ENCODE measurements at regions not wholly inside any gene's neighbourhood (a gene's known extent, or its start where the extent isn't known, plus 50 kb on each side); places are given as distances from the start of the nearest gene placed in this dataset.

- peak in 1 of 2 donors; percentile 34 for ATAC-seq (ENCODE audit: low FRiP score in 2 of 2)
- peak overlapping the region in 2 of 4 donors; percentile 30 to 49 for H3K27ac ChIP-seq
- no peak for TF ChIP-seq CTCF (IDR thresholded peaks at IDR 0.05)
- TF ChIP-seq EP300 (IDR thresholded peaks at IDR 0.05), result no peak
- no peak for TF ChIP-seq POLR2A (IDR thresholded peaks at IDR 0.05)
- TF ChIP-seq POLR2AphosphoS5 (IDR thresholded peaks at IDR 0.05), result no peak
- no peaks in the 10 kb centered on the region for H3K36me3 ChIP-seq
- H3K27me3 ChIP-seq, result no peaks in the 10 kb centered on the region
- peaks cover 0 to 3% (median 0%) of the 10 kb centered on the region in 4 donors for H3K4me1 ChIP-seq
- H3K9me3 ChIP-seq, result no peaks in the 10 kb centered on the region
- DNase-seq, result no peak
- H3K4me3 ChIP-seq, result no peak overlapping the region
- 84 to 97% methylated on average over 5 to 9 of the region's 9 CpGs for WGBS, 2 donors
Observed at GRCh38 chr6:14857001-14857400, 388.9 kb upstream of the JARID2 start.

GRCh38 chr6:14857501-14857900 lies 388.4 kb upstream of the JARID2 start:
- TF ChIP-seq CTCF (IDR thresholded peaks at IDR 0.05) (no peak), POLR2A (IDR thresholded peaks at IDR 0.05) (no peak), EP300 (IDR thresholded peaks at IDR 0.05) (no peak), POLR2AphosphoS5 (IDR thresholded peaks at IDR 0.05) (no peak)
- WGBS, 2 donors, result 49 to 61% methylated on average over 15 to 16 of the region's 16 CpGs

GRCh38 chr6:14858808-14859207 lies 387.1 kb upstream of the JARID2 start:
- Histone ChIP-seq H3K27me3 (no peaks in the 10 kb centered on the region), H3K36me3 (no peaks in the 10 kb centered on the region), H3K27ac (no peak overlapping the region), H3K4me3 (no peak overlapping the region), H3K4me1 (peaks cover 0 to 3% (median 0%) of the 10 kb centered on the region in 4 donors), H3K9me3 (no peaks in the 10 kb centered on the region)
- TF ChIP-seq POLR2A (IDR thresholded peaks at IDR 0.05), result no peak
- TF ChIP-seq EP300 (IDR thresholded peaks at IDR 0.05), result no peak
- TF ChIP-seq CTCF (IDR thresholded peaks at IDR 0.05), result no peak
- DNase-seq (no peak), ATAC-seq (ENCODE audit: low FRiP score in 2 of 2) (no peak)
- 80 to 87% methylated on average over 4 of the region's 4 CpGs for WGBS, 2 donors

More at GRCh38 chr6:14857501-14857900, 388.4 kb upstream of the JARID2 start:
- peak; percentile 55 for DNase-seq
- Histone ChIP-seq H3K36me3 (no peaks in the 10 kb centered on the region), H3K9me3 (no peaks in the 10 kb centered on the region), H3K27ac (peak overlapping the region in 2 of 4 donors; percentile 30 to 49), H3K4me3 (peak overlapping the region in 2 of 4 donors; percentile 3 to 13), H3K4me1 (peaks cover 0 to 3% (median 0%) of the 10 kb centered on the region in 4 donors), H3K27me3 (no peaks in the 10 kb centered on the region)
- peak; percentile 60 to 66 for ATAC-seq (ENCODE audit: low FRiP score in 2 of 2)

- no peak for TF ChIP-seq POLR2A (IDR thresholded peaks at IDR 0.05)
- TF ChIP-seq EP300 (IDR thresholded peaks at IDR 0.05), result no peak
- TF ChIP-seq POLR2AphosphoS5 (IDR thresholded peaks at IDR 0.05), result no peak
- TF ChIP-seq CTCF (IDR thresholded peaks at IDR 0.05), result no peak
- H3K36me3 ChIP-seq, result no peaks in the 10 kb centered on the region
- peaks cover 0 to 10% (median 4%) of the 10 kb centered on the region in 4 donors for H3K4me1 ChIP-seq
- H3K4me3 ChIP-seq, result no peak overlapping the region
- H3K27ac ChIP-seq, result no peak overlapping the region
- no peak for DNase-seq
- no peak for ATAC-seq (ENCODE audit: low FRiP score in 2 of 2)
- H3K27me3 ChIP-seq, result no peaks in the 10 kb centered on the region
- WGBS, 2 donors, result 81 to 86% methylated on average over 2 of the region's 2 CpGs
- H3K9me3 ChIP-seq, result no peaks in the 10 kb centered on the region
Observed at GRCh38 chr6:14860774-14861173, 385.1 kb upstream of the JARID2 start.

GRCh38 chr6:14861491-14861943 lies 384.4 kb upstream of the JARID2 start:
- no peak overlapping the region for H3K4me3 ChIP-seq
- no peak for DNase-seq
- no peaks in the 10 kb centered on the region for H3K9me3 ChIP-seq
- ATAC-seq (ENCODE audit: low FRiP score in 2 of 2), result no peak
- no peaks in the 10 kb centered on the region for H3K36me3 ChIP-seq
- H3K4me1 ChIP-seq, result peaks cover 0 to 14% (median 4%) of the 10 kb centered on the region in 4 donors
- TF ChIP-seq EP300 (IDR thresholded peaks at IDR 0.05) (no peak), POLR2AphosphoS5 (IDR thresholded peaks at IDR 0.05) (no peak), POLR2A (IDR thresholded peaks at IDR 0.05) (no peak), CTCF (IDR thresholded peaks at IDR 0.05) (no peak)
- no peak overlapping the region for H3K27ac ChIP-seq
- no peaks in the 10 kb centered on the region for H3K27me3 ChIP-seq
- WGBS, 2 donors, result 67 to 76% methylated on average over 4 of the region's 4 CpGs

Data from upper lobe of left lung (tissue), 6 donors.